Osteoblast (primary cell): ENCODE measurements at regions not wholly inside any gene's neighbourhood (a gene's known extent, or its start where the extent isn't known, plus 50 kb on each side); places are given as distances from the start of the nearest gene placed in this dataset.

Experiments
- DNase-seq: peaks from one replicate; pipeline ENCODE4 v3.0.0; 2011; ENCODE audit warnings: low spot score, mixed read lengths; ENCODE audit not compliant: insufficient read length; ENCODE audit errors: missing footprints
- H2AFZ ChIP-seq: 2 replicates; pipeline ENCODE4 v1.6.0; 2011; ENCODE audit warnings: mild to moderate bottlenecking, low read length
- H3K27ac ChIP-seq: 2 replicates; pipeline ENCODE4 v1.5.1; 2011; ENCODE audit warnings: mild to moderate bottlenecking, low read depth, low read length, moderate library complexity
- H3K27me3 ChIP-seq: 2 replicates; pipeline ENCODE4 v1.6.0; 2012; ENCODE audit warnings: mild to moderate bottlenecking, control low read depth, inconsistent platforms, low read length, moderate library complexity; ENCODE audit not compliant: insufficient read depth
- H3K36me3 ChIP-seq: 2 replicates; pipeline ENCODE4 v1.5.1; 2011; ENCODE audit warnings: mild to moderate bottlenecking, low read length, control low read depth, moderate library complexity; ENCODE audit not compliant: insufficient read depth
- H3K4me1 ChIP-seq: 2 replicates; pipeline ENCODE4 v1.5.1; 2011; ENCODE audit warnings: mild to moderate bottlenecking, low read length, control low read depth, moderate library complexity; ENCODE audit not compliant: insufficient read depth
- H3K4me2 ChIP-seq: 2 replicates; pipeline ENCODE4 v1.6.0; 2011; ENCODE audit warnings: mild to moderate bottlenecking, low read length; ENCODE audit not compliant: insufficient read depth
- H3K4me3 ChIP-seq: fragments of 200-600 bp; sonication (generic); 3 replicates; pipeline ENCODE4 v1.5.1; 2012; ENCODE audit warnings: mild to moderate bottlenecking, low read length, inconsistent platforms; ENCODE audit not compliant: insufficient read depth
- H3K79me2 ChIP-seq: 2 replicates; pipeline ENCODE4 v1.6.0; 2012; ENCODE audit warnings: mild to moderate bottlenecking, low read length, control low read depth, inconsistent platforms; ENCODE audit not compliant: insufficient read depth
- H3K9me3 ChIP-seq: 2 replicates; pipeline ENCODE4 v1.5.1; 2011; ENCODE audit warnings: low read depth, low read length, control low read depth
- H4K20me1 ChIP-seq: 2 replicates; pipeline ENCODE4 v1.6.0; 2012; ENCODE audit warnings: mild to moderate bottlenecking, low read length, control low read depth; ENCODE audit not compliant: insufficient read depth
- CTCF ChIP-seq: IDR thresholded peaks from 2 replicates; pipeline ENCODE4 v1.5.1; 2011; ENCODE audit warnings: mild to moderate bottlenecking, low read depth, low read length, moderate library complexity; ENCODE audit errors: extremely low read depth

DNA sequence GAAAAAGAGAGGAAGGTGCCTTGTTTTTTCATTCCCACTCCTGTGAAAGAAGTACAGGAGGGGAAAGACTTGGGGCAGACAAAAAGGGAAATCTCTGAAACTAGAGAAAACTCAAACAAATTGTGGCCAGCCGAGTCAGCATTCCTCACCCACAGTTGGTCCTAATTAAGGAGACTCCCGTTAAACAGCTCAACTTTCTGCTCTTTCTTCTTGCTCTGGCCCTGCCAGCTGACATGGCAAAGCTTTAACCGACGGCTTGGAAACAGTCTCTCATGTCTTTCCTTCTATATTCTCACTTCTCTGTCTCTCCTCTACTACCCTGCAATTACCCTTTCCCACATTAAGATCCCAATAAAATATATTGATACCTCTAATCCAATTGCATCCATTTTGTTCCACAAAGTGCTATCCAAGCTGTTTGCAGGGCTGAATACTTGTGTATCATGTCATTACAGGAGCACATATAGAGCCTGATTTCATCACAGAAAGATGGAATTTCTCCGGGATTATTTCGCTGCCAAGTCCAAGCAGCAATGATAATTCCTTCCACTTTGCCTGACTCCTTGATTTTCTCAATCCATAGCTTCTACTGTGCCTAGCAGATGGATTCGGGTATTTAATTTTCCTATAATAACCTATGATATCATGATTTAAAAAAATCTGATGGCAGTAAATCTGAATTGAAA is 65.4 kb upstream of the IPO9 start:
- no peak for TF ChIP-seq CTCF
- Histone ChIP-seq H3K27me3 (no peaks in the 10 kb centered on the region), H4K20me1 (peaks cover 2% of the 10 kb centered on the region), H3K36me3 (peaks cover 4% of the 10 kb centered on the region), H3K79me2 (peaks cover 78% of the 10 kb centered on the region), H3K9me3 (no peaks in the 10 kb centered on the region), H3K4me1 (peaks cover 94% of the 10 kb centered on the region), H3K27ac (peak overlapping the region; percentile 56), H3K4me2 (peak overlapping the region; percentile 51), H3K4me3 (no peak overlapping the region), H2AFZ (no peak overlapping the region)
- no peak for DNase-seq

DNA sequence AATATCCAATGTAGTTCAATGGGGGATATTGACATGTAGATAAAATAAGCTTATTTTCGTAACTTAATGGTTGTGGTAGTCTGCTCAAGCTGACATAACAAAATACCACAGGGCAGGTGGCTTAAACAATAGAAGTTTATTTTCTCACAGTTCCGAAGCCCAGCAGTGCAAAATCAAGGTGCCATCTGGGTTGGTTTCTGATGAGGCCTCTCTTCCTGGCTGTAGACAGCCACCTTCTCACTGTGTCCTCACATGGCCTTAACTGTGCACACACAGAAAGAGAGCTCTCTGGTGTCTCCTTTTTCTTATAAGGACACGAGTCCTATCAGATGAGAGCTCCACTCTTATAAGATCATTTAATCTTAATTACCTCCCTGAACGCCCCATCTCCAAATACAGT is 64.8 kb upstream of the IPO9 start:
- H3K27me3 ChIP-seq = no peaks in the 10 kb centered on the region
- no peak overlapping the region for H3K4me3 ChIP-seq
- no peak for TF ChIP-seq CTCF
- H2AFZ ChIP-seq = no peak overlapping the region
- H3K79me2 ChIP-seq = peaks cover 78% of the 10 kb centered on the region
- peaks cover 94% of the 10 kb centered on the region for H3K4me1 ChIP-seq
- no peak for DNase-seq
- H3K9me3 ChIP-seq = no peaks in the 10 kb centered on the region
- H4K20me1 ChIP-seq = peaks cover 2% of the 10 kb centered on the region
- H3K36me3 ChIP-seq = peaks cover 4% of the 10 kb centered on the region
- peak overlapping the region; percentile 51 for H3K4me2 ChIP-seq
- peak overlapping the region; percentile 56 for H3K27ac ChIP-seq

DNA sequence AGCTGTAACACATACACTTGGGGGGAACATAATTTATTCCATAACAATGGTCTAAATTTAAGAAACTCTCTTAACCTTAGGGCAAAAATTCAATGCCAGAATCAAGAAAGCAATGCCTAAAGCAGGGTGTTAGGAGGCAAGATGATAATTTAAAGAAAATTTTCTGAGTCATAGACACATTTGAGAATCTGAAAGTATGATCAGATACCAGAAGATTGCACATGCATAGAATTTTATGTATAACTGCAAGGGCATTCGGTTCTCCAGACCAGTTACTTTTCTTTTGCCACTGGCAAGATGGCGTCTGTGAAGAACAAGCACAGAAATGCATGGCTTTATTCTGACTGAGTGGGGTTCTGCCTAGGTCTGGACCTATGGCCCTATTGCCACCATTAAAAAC is 64.4 kb upstream of the IPO9 start:
- H3K4me3 ChIP-seq = no peak overlapping the region
- peaks cover 4% of the 10 kb centered on the region for H3K36me3 ChIP-seq
- peak overlapping the region; percentile 51 for H3K4me2 ChIP-seq
- TF ChIP-seq CTCF = no peak
- H3K27ac ChIP-seq = peak overlapping the region; percentile 56
- H4K20me1 ChIP-seq = peaks cover 2% of the 10 kb centered on the region
- no peak for DNase-seq
- H2AFZ ChIP-seq = no peak overlapping the region
- H3K9me3 ChIP-seq = no peaks in the 10 kb centered on the region
- H3K4me1 ChIP-seq = peaks cover 95% of the 10 kb centered on the region
- H3K79me2 ChIP-seq = peaks cover 79% of the 10 kb centered on the region
- H3K27me3 ChIP-seq = no peaks in the 10 kb centered on the region

- peaks cover 91% of the 10 kb centered on the region for H3K4me1 ChIP-seq
- H3K27me3 ChIP-seq = no peaks in the 10 kb centered on the region
- peak; percentile 92 for DNase-seq
- H3K36me3 ChIP-seq = peaks cover 1% of the 10 kb centered on the region
- H3K79me2 ChIP-seq = peaks cover 73% of the 10 kb centered on the region
- H3K9me3 ChIP-seq = no peaks in the 10 kb centered on the region
- peak overlapping the region; percentile 66 for H3K4me2 ChIP-seq
- peak overlapping the region; percentile 85 for H3K27ac ChIP-seq
- no peaks in the 10 kb centered on the region for H4K20me1 ChIP-seq
- H3K4me3 ChIP-seq = no peak overlapping the region
- no peak for TF ChIP-seq CTCF
- H2AFZ ChIP-seq = no peak overlapping the region
Observed at GRCh38 chr1:201766131-201766866, 62.7 kb upstream of the IPO9 start.
